ENCODE measurements at regions not wholly inside any gene's neighbourhood (a gene's known extent, or its start where the extent isn't known, plus 50 kb on each side); places are given as distances from the start of the nearest gene placed in this dataset.

GRCh38 chr17:36750316-36750885 is 149.0 kb downstream of the MRM1 start:
- Histone ChIP-seq H3K4me2 (no peak overlapping the region), H3K9me2 (ENCODE audit: insufficient read depth) (no peaks in the 10 kb centered on the region), H3K4me3 (no peak overlapping the region), H3K4me1 (ENCODE audit: insufficient read depth) (no peaks in the 10 kb centered on the region), H3K27ac (ENCODE audit: low read depth) (no peak overlapping the region), H4K20me1 (replicated peaks; ENCODE audit: insufficient read depth) (no peaks in the 10 kb centered on the region), H2AFZ (no peak overlapping the region), H3K36me3 (ENCODE audit: insufficient read depth) (no peaks in the 10 kb centered on the region), H3K79me2 (replicated peaks; ENCODE audit: insufficient read depth) (no peaks in the 10 kb centered on the region), H3F3A (replicated peaks; ENCODE audit: low read depth) (no peaks in the 10 kb centered on the region), H3K27me3 (ENCODE audit: insufficient read depth) (no peaks in the 10 kb centered on the region)
- H3K4me3 Mint-ChIP-seq, result no peak overlapping the region
- TF ChIP-seq EZH2phosphoT487 (IDR thresholded peaks at IDR 0.05; ENCODE audit: unreplicated experiment) (no peak), POLR2AphosphoS5 (IDR thresholded peaks at IDR 0.05; ENCODE audit: low read depth) (no peak), ZNF114 (CRISPR knock-in tag; IDR thresholded peaks at IDR 0.05) (no peak), JUNB (IDR thresholded peaks at IDR 0.05; ENCODE audit: unreplicated experiment) (no peak), REST (IDR thresholded peaks at IDR 0.05; ENCODE audit: unreplicated experiment) (no peak), NANOG (IDR thresholded peaks at IDR 0.05; ENCODE audit: borderline replicate concordance) (no peak), ZNF331 (CRISPR knock-in tag; IDR thresholded peaks at IDR 0.05; ENCODE audit: low read depth) (no peak), CREB1 (CRISPR knock-in tag; IDR thresholded peaks at IDR 0.05; ENCODE audit: low read depth) (no peak), ETS1 (IDR thresholded peaks at IDR 0.05) (no peak), STAT1 (IDR thresholded peaks at IDR 0.05; ENCODE audit: unreplicated experiment) (no peak), ZNF462 (CRISPR knock-in tag; IDR thresholded peaks at IDR 0.05) (no peak), EZH2 (IDR thresholded peaks at IDR 0.05; ENCODE audit: low read depth, unreplicated experiment) (no peak), CTCF (conservative IDR thresholded peaks at IDR 0.05; ENCODE audit: low read depth in 2 of 2) (no peak)
- H3K4me1 Mint-ChIP-seq, result peaks cover 14% of the 10 kb centered on the region
- no peak overlapping the region for H3K27ac Mint-ChIP-seq
- no peak for ATAC-seq
- H3K9me3 Mint-ChIP-seq, result no peaks in the 10 kb centered on the region
- H3K27me3 Mint-ChIP-seq (ENCODE audit: insufficient read depth, low read depth, poor library complexity), result peaks cover 6% of the 10 kb centered on the region
- no peak for DNase-seq (ENCODE audit: low spot score)
- H3K36me3 Mint-ChIP-seq (ENCODE audit: low read depth), result no peaks in the 10 kb centered on the region

Measured in GM23338 (cell line).